ENCODE measurements at regions not wholly inside any gene's neighbourhood (a gene's known extent, or its start where the extent isn't known, plus 50 kb on each side); places are given as distances from the start of the nearest gene placed in this dataset.

GRCh38 chr20:21653628-21654027 is 51.8 kb upstream of the PAX1 start:
- TF ChIP-seq EZH2phosphoT487 (IDR thresholded peaks at IDR 0.05) (no peak), CTCF (IDR thresholded peaks at IDR 0.05) (no peak), EZH2 (IDR thresholded peaks at IDR 0.05) (no peak)
- no peaks in the 10 kb centered on the region for H3K27me3 Mint-ChIP-seq (ENCODE audit: insufficient read depth, low read depth)

GRCh38 chr20:21643417-21643816 is 62.0 kb upstream of the PAX1 start:
- H3K27ac Mint-ChIP-seq: no peak overlapping the region

More at GRCh38 chr20:21653628-21654027, 51.8 kb upstream of the PAX1 start:
- H3K9me3 Mint-ChIP-seq: no peaks in the 10 kb centered on the region
- Histone ChIP-seq H3K4me3 (no peak overlapping the region), H3K9ac (no peak overlapping the region), H2AFZ (replicated peaks) (no peak overlapping the region), H3K9me3 (ENCODE audit: low read depth) (no peaks in the 10 kb centered on the region), H3K4me1 (no peaks in the 10 kb centered on the region), H3K36me3 (no peaks in the 10 kb centered on the region), H4K20me1 (ENCODE audit: low read depth) (no peaks in the 10 kb centered on the region), H3K79me2 (ENCODE audit: low read depth) (no peaks in the 10 kb centered on the region), H3K4me2 (no peak overlapping the region), H3K27ac (no peak overlapping the region), H3F3A (ENCODE audit: low read depth) (no peaks in the 10 kb centered on the region), H3K27me3 (peaks cover 26% of the 10 kb centered on the region)
- no peak for DNase-seq (ENCODE audit: low spot score)
- no peaks in the 10 kb centered on the region for H3K36me3 Mint-ChIP-seq
- H3K4me3 Mint-ChIP-seq: no peak overlapping the region
- H3K27ac Mint-ChIP-seq: no peak overlapping the region
- H3K4me1 Mint-ChIP-seq: no peaks in the 10 kb centered on the region

GRCh38 chr20:21640556-21640955 is 64.9 kb upstream of the PAX1 start:
- no peaks in the 10 kb centered on the region for H4K20me1 ChIP-seq (ENCODE audit: low read depth)

More at GRCh38 chr20:21643417-21643816, 62.0 kb upstream of the PAX1 start:
- Mint-ChIP-seq H3K36me3 (no peaks in the 10 kb centered on the region), H3K4me3 (no peak overlapping the region), H3K9me3 (peaks cover 9% of the 10 kb centered on the region), H3K27me3 (ENCODE audit: insufficient read depth, low read depth) (peaks cover 2% of the 10 kb centered on the region), H3K4me1 (no peaks in the 10 kb centered on the region)
- Histone ChIP-seq H3F3A (ENCODE audit: low read depth) (no peaks in the 10 kb centered on the region), H3K27me3 (peaks cover 20% of the 10 kb centered on the region), H3K36me3 (no peaks in the 10 kb centered on the region), H3K4me2 (no peak overlapping the region), H3K9me3 (ENCODE audit: low read depth) (no peaks in the 10 kb centered on the region), H3K9ac (no peak overlapping the region), H3K27ac (no peak overlapping the region), H3K4me1 (no peaks in the 10 kb centered on the region), H3K4me3 (no peak overlapping the region), H2AFZ (replicated peaks) (no peak overlapping the region), H3K79me2 (ENCODE audit: low read depth) (no peaks in the 10 kb centered on the region), H4K20me1 (ENCODE audit: low read depth) (no peaks in the 10 kb centered on the region)
- no peak for DNase-seq (ENCODE audit: low spot score)
- TF ChIP-seq EZH2phosphoT487 (IDR thresholded peaks at IDR 0.05) (no peak), CTCF (IDR thresholded peaks at IDR 0.05) (no peak), EZH2 (IDR thresholded peaks at IDR 0.05) (no peak)

More at GRCh38 chr20:21640556-21640955, 64.9 kb upstream of the PAX1 start:
- H3K27me3 Mint-ChIP-seq (ENCODE audit: insufficient read depth, low read depth): peaks cover 2% of the 10 kb centered on the region
- H3K4me3 ChIP-seq: no peak overlapping the region
- TF ChIP-seq EZH2 (IDR thresholded peaks at IDR 0.05): no peak
- TF ChIP-seq CTCF (IDR thresholded peaks at IDR 0.05): peak; percentile 63
- H3K9me3 ChIP-seq (ENCODE audit: low read depth): no peaks in the 10 kb centered on the region
- H3K9me3 Mint-ChIP-seq: no peaks in the 10 kb centered on the region
- no peak overlapping the region for H3K27ac ChIP-seq
- H3K4me2 ChIP-seq: no peak overlapping the region
- no peaks in the 10 kb centered on the region for H3F3A ChIP-seq (ENCODE audit: low read depth)
- peaks cover 26% of the 10 kb centered on the region for H3K27me3 ChIP-seq
- H2AFZ ChIP-seq (replicated peaks): no peak overlapping the region
- H3K36me3 Mint-ChIP-seq: no peaks in the 10 kb centered on the region
- H3K9ac ChIP-seq: no peak overlapping the region
- H3K27ac Mint-ChIP-seq: no peak overlapping the region
- peak; percentile 64 for DNase-seq (ENCODE audit: low spot score)
- no peak overlapping the region for H3K4me3 Mint-ChIP-seq
- no peaks in the 10 kb centered on the region for H3K4me1 ChIP-seq
- H3K79me2 ChIP-seq (ENCODE audit: low read depth): no peaks in the 10 kb centered on the region
- no peaks in the 10 kb centered on the region for H3K36me3 ChIP-seq
- no peaks in the 10 kb centered on the region for H3K4me1 Mint-ChIP-seq
